ENCODE measurements at regions not wholly inside any gene's neighbourhood (a gene's known extent, or its start where the extent isn't known, plus 50 kb on each side); places are given as distances from the start of the nearest gene placed in this dataset.

DNA sequence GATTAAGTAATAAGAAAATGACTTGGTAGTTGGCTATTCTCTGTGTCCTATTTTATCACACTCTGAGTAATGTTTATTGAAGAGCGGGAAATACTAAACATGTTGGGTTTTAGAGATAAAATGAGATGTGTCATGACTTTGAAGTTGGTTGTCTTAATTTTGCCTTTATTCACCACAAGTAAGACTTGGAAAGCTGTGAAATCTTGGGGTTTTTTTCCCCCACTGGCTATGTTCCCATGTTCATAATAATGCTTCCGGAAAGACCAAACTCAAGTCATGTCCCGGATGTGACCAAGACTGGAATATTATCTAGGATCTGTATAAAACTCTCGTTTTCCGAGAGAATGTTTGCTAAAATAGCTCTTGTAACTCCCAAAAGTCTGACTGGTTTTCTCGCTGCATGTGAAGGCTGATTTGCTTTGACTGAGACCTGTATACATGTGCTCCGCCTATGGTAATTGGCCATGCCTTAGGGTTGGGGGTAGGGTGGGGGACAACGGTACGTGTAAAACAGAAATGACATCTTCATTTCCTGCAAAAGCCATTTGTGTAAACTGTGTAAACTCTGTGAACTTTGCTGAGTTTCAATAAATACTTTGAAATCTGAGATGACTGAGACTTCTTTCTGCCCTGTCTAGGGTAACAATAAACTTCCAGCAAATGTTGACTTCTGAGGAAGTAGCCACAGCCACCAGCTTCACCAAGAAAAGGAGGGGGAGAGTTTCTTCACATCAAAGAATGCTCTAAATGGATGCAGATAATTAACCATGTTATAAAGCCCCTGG, 169.6 kb downstream of the ZNF365 start:
- H3F3A ChIP-seq (replicated peaks; ENCODE audit: insufficient read depth): no peaks in the 10 kb centered on the region
- ChIA-PET POLR2A (no interaction called here), CTCF (no interaction called here)
- H3K36me3 ChIP-seq (replicated peaks in 1 of 2; ENCODE audit: control insufficient read depth in 1 of 2, insufficient read depth in 2 of 2, low read length in 1 of 2): no peaks in the 10 kb centered on the region
- no peak overlapping the region for H3K4me3 ChIP-seq (ENCODE audit: low read depth in 2 of 2, low read length in 1 of 2)
- H3K27ac ChIP-seq (ENCODE audit: low read depth in 2 of 2, low read length in 1 of 2): no peak overlapping the region
- no peaks in the 10 kb centered on the region for H3K9me3 ChIP-seq
- no peak overlapping the region for H2AFZ ChIP-seq (ENCODE audit: low read depth)
- H3K27me3 ChIP-seq (ENCODE audit: insufficient read depth): no peaks in the 10 kb centered on the region
- no peak for DNase-seq
- H3K79me2 ChIP-seq (ENCODE audit: insufficient read depth): no peaks in the 10 kb centered on the region
- no peak overlapping the region for H3K4me2 ChIP-seq
- TF ChIP-seq MEF2A (IDR thresholded peaks at IDR 0.05; ENCODE audit: borderline replicate concordance, low read depth): no peak
- no peak for TF ChIP-seq FOXJ3 (CRISPR knock-in tag; IDR thresholded peaks at IDR 0.05)
- TF ChIP-seq RCOR1 (IDR thresholded peaks at IDR 0.05; ENCODE audit: low read length): no peak
- no peak for TF ChIP-seq RFX5 (IDR thresholded peaks at IDR 0.05; ENCODE audit: low read length)
- no peak for TF ChIP-seq TEAD4 (IDR thresholded peaks at IDR 0.05; ENCODE audit: borderline replicate concordance, insufficient read depth)
- no peak for TF ChIP-seq GATA2 (CRISPR knock-in tag; IDR thresholded peaks at IDR 0.05)
- TF ChIP-seq POLR2AphosphoS5 (IDR thresholded peaks at IDR 0.05; ENCODE audit: low read depth, low read length): no peak
- no peak for TF ChIP-seq TCF12 (IDR thresholded peaks at IDR 0.05)
- TF ChIP-seq SMC3 (IDR thresholded peaks at IDR 0.05; ENCODE audit: low read depth, low read length): no peak
- no peak for TF ChIP-seq RAD21 (IDR thresholded peaks at IDR 0.05; ENCODE audit: low read length)
- no peak for TF ChIP-seq SIN3A (IDR thresholded peaks at IDR 0.05; ENCODE audit: borderline replicate concordance, low read depth, low read length)
- no peak for TF ChIP-seq EZH2phosphoT487 (IDR thresholded peaks at IDR 0.05; ENCODE audit: borderline replicate concordance, low read depth)
- TF ChIP-seq RXRA (IDR thresholded peaks at IDR 0.05; ENCODE audit: borderline replicate concordance, low read depth): no peak
- TF ChIP-seq, protein P1, sequence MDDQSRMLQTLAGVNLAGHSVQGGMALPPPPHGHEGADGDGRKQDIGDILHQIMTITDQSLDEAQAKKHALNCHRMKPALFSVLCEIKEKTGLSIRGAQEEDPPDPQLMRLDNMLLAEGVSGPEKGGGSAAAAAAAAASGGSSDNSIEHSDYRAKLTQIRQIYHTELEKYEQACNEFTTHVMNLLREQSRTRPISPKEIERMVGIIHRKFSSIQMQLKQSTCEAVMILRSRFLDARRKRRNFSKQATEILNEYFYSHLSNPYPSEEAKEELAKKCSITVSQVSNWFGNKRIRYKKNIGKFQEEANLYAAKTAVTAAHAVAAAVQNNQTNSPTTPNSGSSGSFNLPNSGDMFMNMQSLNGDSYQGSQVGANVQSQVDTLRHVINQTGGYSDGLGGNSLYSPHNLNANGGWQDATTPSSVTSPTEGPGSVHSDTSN (IDR thresholded peaks at IDR 0.05): no peak
- no peak for TF ChIP-seq EP300 (IDR thresholded peaks at IDR 0.05; ENCODE audit: borderline replicate concordance in 1 of 2, low read depth in 1 of 2, low read length in 1 of 2)
- TF ChIP-seq, protein P2, sequence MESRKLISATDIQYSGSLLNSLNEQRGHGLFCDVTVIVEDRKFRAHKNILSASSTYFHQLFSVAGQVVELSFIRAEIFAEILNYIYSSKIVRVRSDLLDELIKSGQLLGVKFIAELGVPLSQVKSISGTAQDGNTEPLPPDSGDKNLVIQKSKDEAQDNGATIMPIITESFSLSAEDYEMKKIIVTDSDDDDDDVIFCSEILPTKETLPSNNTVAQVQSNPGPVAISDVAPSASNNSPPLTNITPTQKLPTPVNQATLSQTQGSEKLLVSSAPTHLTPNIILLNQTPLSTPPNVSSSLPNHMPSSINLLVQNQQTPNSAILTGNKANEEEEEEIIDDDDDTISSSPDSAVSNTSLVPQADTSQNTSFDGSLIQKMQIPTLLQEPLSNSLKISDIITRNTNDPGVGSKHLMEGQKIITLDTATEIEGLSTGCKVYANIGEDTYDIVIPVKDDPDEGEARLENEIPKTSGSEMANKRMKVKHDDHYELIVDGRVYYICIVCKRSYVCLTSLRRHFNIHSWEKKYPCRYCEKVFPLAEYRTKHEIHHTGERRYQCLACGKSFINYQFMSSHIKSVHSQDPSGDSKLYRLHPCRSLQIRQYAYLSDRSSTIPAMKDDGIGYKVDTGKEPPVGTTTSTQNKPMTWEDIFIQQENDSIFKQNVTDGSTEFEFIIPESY (IDR thresholded peaks at IDR 0.05; ENCODE audit: borderline replicate concordance, low read depth): no peak
- TF ChIP-seq GABPA (IDR thresholded peaks at IDR 0.05; ENCODE audit: low read depth): no peak
- no peak for TF ChIP-seq NFIC (IDR thresholded peaks at IDR 0.05; ENCODE audit: borderline replicate concordance)
- TF ChIP-seq, protein P3, sequence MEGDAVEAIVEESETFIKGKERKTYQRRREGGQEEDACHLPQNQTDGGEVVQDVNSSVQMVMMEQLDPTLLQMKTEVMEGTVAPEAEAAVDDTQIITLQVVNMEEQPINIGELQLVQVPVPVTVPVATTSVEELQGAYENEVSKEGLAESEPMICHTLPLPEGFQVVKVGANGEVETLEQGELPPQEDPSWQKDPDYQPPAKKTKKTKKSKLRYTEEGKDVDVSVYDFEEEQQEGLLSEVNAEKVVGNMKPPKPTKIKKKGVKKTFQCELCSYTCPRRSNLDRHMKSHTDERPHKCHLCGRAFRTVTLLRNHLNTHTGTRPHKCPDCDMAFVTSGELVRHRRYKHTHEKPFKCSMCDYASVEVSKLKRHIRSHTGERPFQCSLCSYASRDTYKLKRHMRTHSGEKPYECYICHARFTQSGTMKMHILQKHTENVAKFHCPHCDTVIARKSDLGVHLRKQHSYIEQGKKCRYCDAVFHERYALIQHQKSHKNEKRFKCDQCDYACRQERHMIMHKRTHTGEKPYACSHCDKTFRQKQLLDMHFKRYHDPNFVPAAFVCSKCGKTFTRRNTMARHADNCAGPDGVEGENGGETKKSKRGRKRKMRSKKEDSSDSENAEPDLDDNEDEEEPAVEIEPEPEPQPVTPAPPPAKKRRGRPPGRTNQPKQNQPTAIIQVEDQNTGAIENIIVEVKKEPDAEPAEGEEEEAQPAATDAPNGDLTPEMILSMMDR (IDR thresholded peaks at IDR 0.05): no peak
- TF ChIP-seq MXI1 (IDR thresholded peaks at IDR 0.05; ENCODE audit: low read depth, low read length): no peak
- H3K4me1 ChIP-seq (ENCODE audit: control insufficient read depth in 1 of 2, insufficient read depth in 2 of 2, low read depth in 1 of 2, low read length in 1 of 2): no peaks in the 10 kb centered on the region
- 81% methylated on average over 9 of the region's 9 CpGs for WGBS (ENCODE audit: low lambda C conversion rate)
- no peaks in the 10 kb centered on the region for H3K9me2 ChIP-seq
- H4K20me1 ChIP-seq (ENCODE audit: insufficient read depth): no peaks in the 10 kb centered on the region
- H3K9ac ChIP-seq: no peak overlapping the region

Data from SK-N-SH (cell line).